ENCODE measurements at regions not wholly inside any gene's neighbourhood (a gene's known extent, or its start where the extent isn't known, plus 50 kb on each side); places are given as distances from the start of the nearest gene placed in this dataset.

- Histone ChIP-seq H3K27ac (ENCODE audit: low read depth, low read length, poor library complexity, severe bottlenecking) (no peak overlapping the region), H3K4me2 (ENCODE audit: low read length) (no peak overlapping the region), H3K9me2 (ENCODE audit: insufficient read depth, low read length) (no peaks in the 10 kb centered on the region), H3K36me3 (ENCODE audit: insufficient read depth, low read length) (no peaks in the 10 kb centered on the region), H3K4me3 (ENCODE audit: low read depth, low read length, poor library complexity, severe bottlenecking) (no peak overlapping the region), H3K4me1 (ENCODE audit: insufficient read depth, low read length, poor library complexity, severe bottlenecking) (no peaks in the 10 kb centered on the region), H3K9me3 (ENCODE audit: low read length) (no peaks in the 10 kb centered on the region), H4K20me1 (ENCODE audit: insufficient read depth, low read length) (no peaks in the 10 kb centered on the region), H3K79me2 (ENCODE audit: insufficient read depth, low read depth, low read length) (no peaks in the 10 kb centered on the region), H2AFZ (ENCODE audit: low read length) (no peak overlapping the region)
- no peak for TF ChIP-seq EZH2phosphoT487 (IDR thresholded peaks at IDR 0.05; ENCODE audit: borderline replicate concordance, low read depth, low read length)
- CTCF ChIA-PET (ENCODE audit: unreplicated experiment) = no interaction called here
- DNase-seq (ENCODE audit: low spot score) = no peak
- intact Hi-C loops (cut with micrococcal nuclease; ENCODE audit: unreplicated experiment) = no loop called here
- no TSS peak for BruUV-seq (replicated peaks)
- POLR2A ChIA-PET = no interaction called here
These were observed 51.5 kb upstream of the RGPD4 start for GRCh38 chr2:107775211-107775610.

- Histone ChIP-seq H2AFZ (ENCODE audit: low read length) (no peak overlapping the region), H3K27ac (ENCODE audit: low read depth, low read length, poor library complexity, severe bottlenecking) (no peak overlapping the region), H4K20me1 (ENCODE audit: insufficient read depth, low read length) (no peaks in the 10 kb centered on the region), H3K9me3 (ENCODE audit: low read length) (no peaks in the 10 kb centered on the region), H3K79me2 (ENCODE audit: insufficient read depth, low read depth, low read length) (no peaks in the 10 kb centered on the region), H3K4me2 (ENCODE audit: low read length) (no peak overlapping the region), H3K4me1 (ENCODE audit: insufficient read depth, low read length, poor library complexity, severe bottlenecking) (no peaks in the 10 kb centered on the region), H3K36me3 (ENCODE audit: insufficient read depth, low read length) (no peaks in the 10 kb centered on the region), H3K9me2 (ENCODE audit: insufficient read depth, low read length) (no peaks in the 10 kb centered on the region), H3K4me3 (ENCODE audit: low read depth, low read length, poor library complexity, severe bottlenecking) (no peak overlapping the region)
- DNase-seq (ENCODE audit: low spot score) = no peak
- ChIA-PET CTCF (ENCODE audit: unreplicated experiment) (no interaction called here), POLR2A (no interaction called here)
- intact Hi-C loops (cut with micrococcal nuclease; ENCODE audit: unreplicated experiment) = no loop called here
- TF ChIP-seq CTCF (conservative IDR thresholded peaks at IDR 0.05; ENCODE audit: low read length) (no peak), EZH2phosphoT487 (IDR thresholded peaks at IDR 0.05; ENCODE audit: borderline replicate concordance, low read depth, low read length) (no peak)
- no TSS peak for BruUV-seq (replicated peaks)
These were observed 50.9 kb upstream of the RGPD4 start for GRCh38 chr2:107775791-107776190.

GRCh38 chr2:107776362-107776761 lies 50.3 kb upstream of the RGPD4 start:
- ChIA-PET CTCF (ENCODE audit: unreplicated experiment) (no interaction called here), POLR2A (no interaction called here)
- Histone ChIP-seq H3K79me2 (ENCODE audit: insufficient read depth, low read depth, low read length) (no peaks in the 10 kb centered on the region), H3K4me1 (ENCODE audit: insufficient read depth, low read length, poor library complexity, severe bottlenecking) (no peaks in the 10 kb centered on the region), H3K27ac (ENCODE audit: low read depth, low read length, poor library complexity, severe bottlenecking) (no peak overlapping the region), H4K20me1 (ENCODE audit: insufficient read depth, low read length) (no peaks in the 10 kb centered on the region), H2AFZ (ENCODE audit: low read length) (no peak overlapping the region), H3K4me3 (ENCODE audit: low read depth, low read length, poor library complexity, severe bottlenecking) (no peak overlapping the region), H3K9me3 (ENCODE audit: low read length) (no peaks in the 10 kb centered on the region), H3K36me3 (ENCODE audit: insufficient read depth, low read length) (no peaks in the 10 kb centered on the region), H3K9me2 (ENCODE audit: insufficient read depth, low read length) (no peaks in the 10 kb centered on the region), H3K4me2 (ENCODE audit: low read length) (no peak overlapping the region)
- intact Hi-C loops (cut with micrococcal nuclease; ENCODE audit: unreplicated experiment) = no loop called here
- no peak for TF ChIP-seq EZH2phosphoT487 (IDR thresholded peaks at IDR 0.05; ENCODE audit: borderline replicate concordance, low read depth, low read length)
- TF ChIP-seq CTCF (conservative IDR thresholded peaks at IDR 0.05; ENCODE audit: low read length) = no peak
- DNase-seq (ENCODE audit: low spot score) = no peak
- no TSS peak for BruUV-seq (replicated peaks)
